SW 1271 (cell line): ENCODE measurements at regions not wholly inside any gene's neighbourhood (a gene's known extent, or its start where the extent isn't known, plus 50 kb on each side); places are given as distances from the start of the nearest gene placed in this dataset.

ENCODE experiments used
- DNase-seq, 2 experiments: peaks; one replicate each; lab custom pipeline; 2025; lab: John Stamatoyannopoulos, UW

DNA sequence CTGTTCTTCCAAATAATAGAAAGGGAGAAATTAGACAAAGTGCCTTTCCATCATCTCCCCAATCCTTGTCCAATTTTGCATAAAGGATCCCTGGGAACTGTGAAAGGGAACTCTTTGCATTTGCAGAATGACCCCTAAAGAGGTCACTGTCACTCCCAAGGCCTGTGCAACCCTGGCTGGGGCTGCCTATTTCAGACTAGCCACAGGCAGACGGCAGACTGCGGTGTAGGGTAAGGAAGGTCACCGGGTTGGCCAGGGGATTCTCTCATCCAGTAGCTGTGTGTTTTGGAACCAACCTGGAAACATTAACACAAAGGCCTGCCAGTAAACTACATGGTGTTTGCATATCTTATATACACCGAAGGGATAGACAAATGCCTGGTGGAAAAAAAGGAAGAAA is 818.7 kb downstream of the BCL11A start:
- DNase-seq = no peak

DNA sequence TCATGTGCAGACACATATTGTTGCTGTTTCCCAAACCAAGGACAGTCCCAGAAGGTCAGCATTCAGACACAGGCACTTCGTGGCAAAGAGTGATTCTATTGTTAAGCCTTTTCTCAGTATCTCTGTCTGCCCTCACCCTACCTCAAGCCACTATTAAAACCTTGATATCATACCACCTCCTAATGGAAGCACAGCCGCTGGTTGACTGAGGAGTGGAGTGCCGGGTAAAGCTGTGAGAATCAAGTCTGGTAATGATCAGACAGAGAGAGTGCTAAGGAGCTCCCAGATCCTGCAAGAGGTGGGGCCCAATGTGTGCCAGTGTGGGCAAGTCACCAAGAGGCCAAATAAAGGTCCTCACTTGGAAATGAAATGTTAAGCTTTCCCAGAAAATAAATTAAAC is 819.5 kb downstream of the BCL11A start:
- no peak for DNase-seq

DNA sequence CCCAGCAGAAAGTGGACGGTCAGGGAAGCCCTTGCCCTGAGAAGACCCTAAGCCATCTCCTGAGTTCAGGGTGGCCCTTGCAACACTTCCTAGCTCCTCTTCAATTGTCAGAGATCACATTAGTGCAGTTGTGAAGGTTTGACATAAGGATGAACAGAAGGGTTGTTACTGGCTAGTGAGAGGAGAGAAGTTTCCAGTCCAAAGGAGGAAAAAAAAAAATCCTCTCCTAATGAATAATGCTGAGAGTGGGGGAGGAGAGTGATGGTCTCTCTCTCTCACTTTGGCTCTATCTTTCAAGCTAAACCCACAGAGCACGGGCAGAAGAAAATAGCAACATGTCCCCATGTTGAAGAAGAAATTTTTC is 819.9 kb downstream of the BCL11A start:
- DNase-seq = no peak

DNA sequence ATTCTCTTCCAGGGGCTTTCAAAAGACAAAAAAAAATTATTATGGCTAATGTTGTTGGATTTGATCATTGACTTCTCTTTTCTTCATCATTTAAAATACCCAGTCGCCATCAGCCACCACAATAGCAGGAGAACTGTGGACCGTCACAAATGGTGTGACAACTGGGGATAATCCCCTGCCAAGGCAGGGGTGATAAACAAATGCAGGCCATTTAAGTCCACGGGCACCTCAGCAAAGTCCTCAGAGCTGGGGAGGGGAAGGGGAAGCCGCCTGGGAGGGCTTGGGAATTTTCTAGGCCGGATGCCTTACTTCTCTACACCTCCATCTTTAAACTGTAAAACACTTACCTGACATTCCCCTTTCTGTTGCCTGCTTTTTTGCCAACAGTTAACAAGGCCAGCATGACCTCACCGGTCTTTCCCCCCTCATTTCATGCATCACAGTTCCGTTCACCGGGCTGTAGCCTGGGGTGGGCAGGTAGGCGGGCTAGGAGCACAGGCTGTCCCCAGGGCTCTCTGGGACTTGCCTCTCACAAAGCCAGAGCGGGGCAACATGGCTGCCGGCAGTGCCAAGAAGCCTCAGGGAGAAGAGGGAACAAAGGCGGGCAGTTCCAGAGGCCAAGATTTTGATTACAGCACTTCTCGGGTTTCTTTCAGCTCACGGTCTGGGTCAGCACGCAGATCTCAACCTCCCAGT is 820.4 kb downstream of the BCL11A start:
- DNase-seq = no peak

DNA sequence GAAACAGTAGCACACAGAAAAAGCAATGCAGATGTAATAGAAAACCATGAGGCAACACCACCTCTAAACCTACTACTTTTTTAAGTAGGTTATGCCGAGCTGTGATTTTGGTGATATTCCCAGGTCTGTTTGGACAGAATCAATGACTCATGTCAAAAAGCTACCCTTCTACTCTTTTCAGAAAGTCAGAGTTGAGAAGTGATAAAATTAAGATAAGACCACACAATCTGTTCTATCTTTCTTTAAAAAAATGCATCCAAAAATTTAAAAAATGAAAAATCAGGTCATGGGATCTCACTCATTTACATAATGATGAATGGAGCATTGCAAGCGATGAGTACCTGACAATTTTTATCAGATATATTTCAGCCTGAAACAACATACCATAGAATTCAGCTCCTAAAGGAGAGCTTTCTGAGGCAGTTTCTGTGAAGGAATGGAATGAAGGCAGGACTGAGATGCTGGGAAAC is 826.3 kb downstream of the BCL11A start:
- DNase-seq = no peak

DNA sequence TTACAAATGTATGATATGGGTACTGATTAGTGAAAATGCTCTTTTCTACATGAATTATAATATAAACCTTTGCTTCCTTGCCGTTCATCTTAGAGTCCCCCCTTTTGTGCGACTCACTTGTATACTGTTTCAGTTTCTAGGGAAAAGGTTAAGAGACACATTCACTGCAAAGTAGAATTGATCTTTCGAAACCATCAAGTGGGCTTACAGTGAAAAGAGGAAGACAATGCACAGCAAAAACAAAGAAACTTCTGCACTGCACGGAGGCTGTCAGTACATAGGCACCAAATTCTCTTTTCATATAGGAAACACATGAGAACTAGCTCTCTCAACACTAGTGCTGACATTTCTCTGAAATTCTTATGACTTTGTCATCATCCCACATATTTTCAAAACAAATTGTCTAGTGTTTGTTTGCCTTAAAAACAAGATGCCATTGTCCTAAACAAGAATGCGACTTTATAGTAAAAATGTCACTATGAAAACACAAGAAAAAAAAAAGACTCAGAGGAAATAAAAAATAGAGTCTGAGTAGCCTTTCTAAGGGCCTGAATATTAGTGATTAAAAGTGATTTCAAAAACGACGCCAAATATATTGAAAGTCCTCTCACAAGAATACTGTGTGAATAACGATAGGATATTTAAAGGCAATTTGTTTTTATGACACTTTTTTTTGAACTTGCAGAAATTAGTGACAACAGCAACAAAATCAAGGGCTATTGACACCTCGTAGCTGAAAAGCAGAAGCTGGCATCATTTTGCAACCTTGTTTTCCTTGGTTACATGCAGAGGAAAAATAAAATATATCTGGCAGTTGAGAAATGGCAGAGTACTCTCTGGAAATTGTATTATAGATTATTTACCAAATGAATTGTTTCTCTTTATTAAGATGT is 827.0 kb downstream of the BCL11A start:
- DNase-seq = no peak

DNA sequence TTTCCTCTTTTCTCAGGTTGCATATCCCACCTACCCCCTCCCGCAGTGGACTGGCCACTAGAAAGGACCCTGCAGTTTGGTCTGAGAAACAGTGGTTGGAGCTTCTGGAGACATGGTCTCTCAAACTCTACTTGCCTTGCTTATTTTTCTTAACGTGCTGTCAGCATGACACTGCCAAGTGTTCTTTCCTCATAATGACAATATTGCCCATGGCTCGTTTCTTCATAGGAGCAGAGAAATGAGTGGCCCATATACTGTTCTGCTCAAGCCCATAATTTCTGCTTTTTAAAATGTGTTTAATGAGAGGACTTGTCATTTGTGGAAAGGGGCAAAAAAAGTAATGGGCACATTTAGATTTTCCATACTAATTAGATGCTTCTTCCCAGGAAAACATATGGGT is 828.7 kb downstream of the BCL11A start:
- no peak for DNase-seq

DNA sequence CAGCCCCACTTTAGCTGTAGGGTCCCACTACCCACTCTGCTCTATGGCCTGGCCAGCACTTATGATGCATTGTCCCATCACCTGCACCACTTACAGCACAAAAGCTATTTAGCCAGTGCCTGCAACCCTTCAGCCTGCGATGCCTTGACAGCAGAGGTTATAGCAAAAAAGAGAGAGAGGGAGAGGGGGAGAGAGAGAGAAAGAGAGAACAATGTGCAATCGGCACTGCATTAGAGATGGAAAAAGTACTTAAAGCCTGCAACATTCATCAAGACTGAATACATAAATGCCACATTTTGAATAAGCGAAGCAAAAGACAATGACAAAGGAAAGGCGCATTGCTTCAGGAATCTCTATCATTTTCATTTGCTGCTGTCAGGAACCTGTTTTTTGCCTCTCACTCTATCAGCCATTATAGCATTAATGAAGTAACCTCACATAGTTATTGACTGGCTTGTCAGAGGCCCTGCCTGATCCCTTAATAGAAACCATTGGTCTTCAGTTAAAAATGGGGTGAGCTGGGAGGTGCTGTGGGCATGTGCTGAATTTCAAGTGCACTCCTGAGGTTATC is 833.1 kb downstream of the BCL11A start:
- DNase-seq = no peak

DNA sequence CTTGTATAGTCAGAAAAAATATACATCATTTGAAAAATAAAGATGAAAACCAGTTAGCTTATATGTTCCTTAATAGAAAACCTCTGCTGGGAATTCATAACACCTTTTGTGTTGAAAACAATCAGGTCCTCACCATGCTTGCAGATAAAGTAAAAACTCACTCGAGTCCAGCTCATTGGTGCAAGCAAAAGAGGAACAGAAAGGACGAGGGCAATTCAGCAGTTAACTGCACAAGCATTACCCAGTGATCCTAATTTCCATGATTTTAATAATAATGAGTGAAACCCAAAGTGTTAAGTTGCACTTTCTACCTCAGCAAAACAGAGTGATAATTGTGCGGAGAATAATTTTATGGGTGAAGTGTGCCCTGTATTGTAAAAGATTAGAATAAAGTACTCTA is 839.9 kb downstream of the BCL11A start:
- no peak for DNase-seq

DNA sequence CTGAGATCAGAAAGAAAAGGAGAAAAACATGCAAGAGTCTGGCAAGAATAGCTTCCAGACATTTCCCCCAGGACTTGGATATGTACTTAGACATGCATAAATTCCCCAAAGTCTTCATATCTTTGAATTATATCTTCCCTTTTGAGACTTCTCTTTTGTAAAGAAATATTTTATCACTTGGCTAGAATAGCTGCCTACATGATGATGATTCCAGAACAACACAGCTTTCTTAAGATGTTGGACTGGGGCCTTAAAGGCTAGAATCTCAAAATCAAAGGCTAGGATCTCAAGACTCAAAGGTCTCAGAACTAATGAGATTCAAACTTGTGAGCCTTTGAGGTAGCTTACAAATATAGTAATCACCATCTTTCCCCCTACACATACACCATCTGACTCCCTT is 842.3 kb downstream of the BCL11A start:
- no peak for DNase-seq

DNA sequence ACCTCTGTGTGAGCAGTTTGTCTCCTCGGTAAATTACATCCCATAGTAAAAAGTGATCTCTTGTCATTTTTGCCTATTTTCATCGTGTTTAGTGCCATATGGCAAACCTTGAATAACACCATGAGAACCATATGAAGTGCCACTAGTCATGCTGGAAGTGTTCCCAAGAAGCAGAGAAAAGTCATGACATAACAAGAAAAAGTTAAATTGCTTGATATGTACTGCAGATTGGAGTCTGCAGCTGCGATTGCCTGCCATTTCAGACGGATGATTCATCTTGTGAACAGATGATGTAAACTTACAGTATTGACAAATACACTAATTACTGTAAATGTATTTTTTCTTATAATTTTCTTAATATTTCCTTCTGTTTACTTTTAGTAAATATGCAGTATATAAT is 846.7 kb downstream of the BCL11A start:
- no peak for DNase-seq

DNA sequence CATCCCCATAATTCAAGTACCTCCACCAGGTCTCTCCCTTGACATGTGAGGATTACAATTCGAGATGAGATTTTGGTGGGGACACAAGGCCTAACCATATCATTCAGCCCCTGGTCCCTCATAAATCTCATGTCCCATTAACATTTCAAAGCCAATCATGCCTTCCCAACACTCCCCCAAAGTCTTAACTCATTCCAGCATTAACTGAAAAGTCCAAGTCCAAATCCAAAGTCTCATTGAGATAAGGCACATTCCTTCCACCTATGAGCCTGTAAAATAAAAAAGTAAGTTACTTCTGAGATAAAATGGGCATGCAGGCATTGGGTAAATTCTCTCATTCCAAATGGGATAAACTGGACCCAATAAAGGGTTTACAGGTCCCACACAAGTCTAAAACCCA is 849.7 kb downstream of the BCL11A start:
- no peak for DNase-seq

DNA sequence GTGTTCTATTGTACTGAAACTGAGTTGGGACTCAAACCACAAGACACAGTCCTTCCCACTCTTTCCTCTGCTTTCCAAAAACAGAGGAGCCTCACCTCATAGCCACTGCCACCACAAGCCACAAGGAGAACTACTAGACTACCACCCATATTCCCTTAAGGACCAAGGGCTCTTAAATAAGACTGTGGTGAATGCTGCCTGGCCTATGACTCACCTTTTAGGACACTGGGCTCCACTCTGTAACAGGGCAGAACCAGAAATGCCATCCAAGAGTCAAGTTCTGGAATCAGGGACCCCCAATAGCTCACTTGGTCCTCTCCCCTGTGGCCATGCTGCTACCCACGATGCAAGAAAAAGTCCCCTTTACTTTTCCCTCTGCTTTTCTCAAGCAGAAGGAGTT is 851.4 kb downstream of the BCL11A start:
- no peak for DNase-seq

DNA sequence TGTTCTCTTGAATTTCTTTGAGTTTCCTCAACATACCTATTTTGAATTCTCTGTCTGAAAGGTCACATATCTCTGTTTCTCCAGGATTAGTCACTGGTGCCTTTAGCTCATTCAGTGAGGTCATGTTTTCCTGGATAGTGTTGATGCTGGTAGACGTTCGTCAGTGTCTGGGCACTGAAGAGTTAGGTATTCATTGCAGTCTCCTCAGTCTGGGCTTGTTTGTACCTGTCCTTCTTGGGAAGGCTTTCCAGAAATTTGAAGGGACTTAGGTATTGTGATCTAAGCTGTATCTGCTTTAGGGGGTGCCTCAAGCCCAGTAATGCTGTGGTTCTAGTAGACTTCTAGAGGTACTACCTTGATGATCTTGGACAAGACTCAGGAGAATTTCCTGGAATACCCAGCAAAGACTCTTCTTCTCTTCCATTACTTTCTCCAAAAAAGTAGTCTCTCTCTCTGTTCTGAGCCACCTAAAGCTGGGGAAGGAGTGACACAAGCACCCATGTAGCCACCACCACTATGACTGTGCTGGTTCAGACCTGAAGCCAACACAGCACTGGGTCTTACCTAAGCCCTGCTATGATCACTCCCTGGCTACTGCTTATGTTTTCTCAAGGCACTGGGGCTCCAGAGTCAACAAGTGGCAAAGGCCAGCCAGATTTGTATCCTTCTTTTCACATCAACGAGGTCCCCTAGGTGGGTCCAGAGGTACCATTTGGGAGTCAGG is 852.0 kb downstream of the BCL11A start:
- no peak for DNase-seq

DNA sequence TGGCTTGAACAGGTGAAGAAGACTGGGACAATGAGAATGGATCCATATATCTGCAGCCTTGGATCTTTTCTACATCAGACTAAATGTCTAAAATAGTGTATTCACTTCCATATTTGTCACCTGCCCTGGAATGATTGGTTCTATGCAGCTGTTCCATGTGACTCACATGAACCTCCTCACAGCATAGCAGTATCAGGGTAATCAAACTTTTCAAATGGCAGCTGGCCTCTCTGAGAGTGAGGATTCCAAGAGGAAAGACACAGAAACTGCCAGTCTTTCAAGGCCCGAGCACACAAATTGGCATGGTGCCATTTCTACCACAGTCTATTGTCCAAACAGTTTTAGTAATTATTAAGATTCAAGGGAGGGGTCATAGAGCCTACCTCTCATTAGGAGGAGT is 859.3 kb downstream of the BCL11A start:
- no peak for DNase-seq

DNA sequence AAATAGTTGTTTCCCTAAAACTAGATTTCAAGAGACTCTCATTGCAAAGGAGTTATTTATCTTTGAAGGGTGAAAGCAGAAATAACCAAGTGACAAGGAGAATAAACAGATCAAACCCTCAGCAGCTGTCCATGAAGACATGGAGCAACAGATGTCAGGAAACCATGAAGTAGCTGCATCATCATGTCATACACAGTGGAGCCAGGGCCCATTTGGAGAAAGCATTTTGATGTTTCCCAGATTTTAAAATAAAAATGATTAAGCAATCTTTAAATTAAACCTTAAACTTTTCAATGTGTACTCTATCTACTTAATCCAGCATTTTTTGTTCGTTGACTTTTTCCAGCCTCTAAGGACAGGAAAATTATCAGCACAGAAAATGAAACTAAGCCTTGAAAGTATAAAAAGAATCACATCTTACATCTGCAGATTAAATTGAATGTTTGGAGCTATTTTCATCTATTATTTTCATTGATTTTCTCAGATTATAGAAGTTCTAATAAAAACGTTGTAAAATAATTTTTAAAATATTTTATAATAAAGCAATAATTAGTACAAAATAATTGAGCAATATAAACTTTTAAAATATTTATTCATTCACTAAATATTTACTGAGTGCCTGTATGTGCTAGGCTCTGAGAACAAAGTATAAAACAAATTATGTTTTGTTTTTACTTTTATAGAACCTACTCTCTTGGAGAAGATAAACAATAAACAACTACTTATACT is 860.1 kb downstream of the BCL11A start:
- DNase-seq = no peak

DNA sequence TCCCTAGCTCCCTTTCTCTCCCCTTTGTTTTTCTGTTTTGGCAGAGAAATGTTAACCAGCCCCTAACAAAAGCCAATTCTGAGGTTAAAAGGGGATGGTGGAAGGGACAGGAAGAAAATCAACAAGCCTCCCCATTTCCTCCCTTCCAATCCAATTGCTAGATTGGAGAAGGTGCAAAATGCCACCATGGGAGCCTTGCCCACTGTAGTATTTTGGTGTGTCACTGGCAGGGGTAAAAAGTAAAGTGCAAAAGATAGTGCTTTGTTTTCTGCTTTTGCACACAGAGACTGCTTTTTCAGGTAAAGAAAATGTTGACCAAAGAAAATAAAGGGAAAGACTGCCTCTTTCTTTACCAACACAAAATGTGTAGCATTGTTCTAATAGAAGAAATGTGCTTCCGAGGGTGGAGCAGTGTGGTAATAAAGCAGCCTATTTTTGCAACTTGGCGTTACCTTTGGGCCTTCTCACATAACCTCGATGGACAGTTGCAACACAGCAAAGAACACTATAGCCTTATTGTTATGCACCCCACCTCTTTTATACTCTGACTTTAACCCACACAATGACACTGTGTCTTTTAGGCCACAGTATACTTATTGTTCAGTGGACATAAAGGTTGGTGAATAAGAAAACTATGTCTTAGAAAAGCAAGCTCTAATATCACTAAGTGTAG is 861.8 kb downstream of the BCL11A start:
- DNase-seq = no peak

DNA sequence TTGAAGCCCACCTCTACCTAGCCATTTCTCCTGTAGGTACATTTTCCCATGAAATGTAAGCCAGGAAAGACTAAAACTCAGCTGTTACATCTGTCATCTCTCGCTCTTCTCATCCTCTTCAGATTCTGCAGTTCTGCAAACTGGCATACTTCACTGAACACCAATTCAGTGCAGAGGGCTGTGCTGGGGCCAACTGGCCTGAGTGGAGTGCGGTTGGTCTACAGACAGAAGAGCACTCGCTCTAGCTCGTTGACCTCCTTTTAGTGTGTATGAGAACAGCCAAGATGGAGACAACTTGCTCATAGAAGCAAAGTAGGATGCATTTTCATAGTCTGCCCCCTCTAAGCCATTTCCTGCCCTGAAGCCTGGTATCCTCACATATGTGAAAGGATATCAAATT is 862.6 kb downstream of the BCL11A start:
- no peak for DNase-seq

DNA sequence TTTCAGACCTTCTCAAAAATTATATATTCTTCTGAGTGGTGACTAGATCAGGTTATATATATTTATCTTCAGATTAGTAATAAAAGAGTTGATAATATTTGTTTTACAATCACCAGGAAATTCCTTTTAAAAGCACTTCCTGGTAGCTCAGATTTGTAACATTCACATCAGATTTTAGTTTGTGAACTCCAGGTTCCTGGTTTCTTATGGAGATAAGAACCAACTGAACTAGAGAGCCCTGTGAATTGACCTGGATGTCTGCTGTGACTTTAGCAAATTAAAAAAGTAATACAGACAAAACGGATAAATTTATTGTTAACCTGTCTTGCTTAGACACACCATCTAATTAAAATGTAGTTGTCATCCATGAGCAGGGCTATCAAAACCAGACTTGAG is 868.7 kb downstream of the BCL11A start:
- no peak for DNase-seq

DNA sequence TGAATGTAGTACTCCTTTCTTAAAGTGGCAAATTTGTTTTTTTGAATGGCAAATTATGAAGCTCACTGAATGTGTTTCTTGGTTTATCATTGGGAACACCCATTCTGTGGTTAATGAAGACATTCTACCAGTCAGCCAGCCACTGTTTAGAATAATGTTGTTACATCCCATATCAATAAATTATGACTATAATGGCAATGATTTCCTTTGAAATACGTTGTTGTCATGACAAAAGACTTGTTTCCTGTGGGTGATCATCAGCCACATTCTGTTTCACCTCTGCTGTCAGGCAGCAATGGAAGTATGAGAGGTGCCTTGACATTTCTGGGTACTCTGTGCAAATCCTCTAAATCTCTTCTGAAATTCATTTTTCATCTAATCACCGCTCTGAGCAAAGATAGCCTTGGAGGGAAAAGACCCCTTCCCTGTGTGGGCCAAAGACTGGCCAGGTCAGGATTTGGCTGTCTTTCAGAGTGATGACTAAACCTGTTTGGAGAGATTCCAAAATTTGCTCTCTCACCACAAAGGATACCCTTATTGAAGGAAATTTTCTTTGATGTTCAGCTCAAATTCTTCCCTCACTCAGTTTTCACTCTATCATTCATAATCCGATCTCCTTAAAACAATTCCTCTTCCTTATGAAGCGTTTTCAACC is 869.2 kb downstream of the BCL11A start:
- DNase-seq = no peak

DNA sequence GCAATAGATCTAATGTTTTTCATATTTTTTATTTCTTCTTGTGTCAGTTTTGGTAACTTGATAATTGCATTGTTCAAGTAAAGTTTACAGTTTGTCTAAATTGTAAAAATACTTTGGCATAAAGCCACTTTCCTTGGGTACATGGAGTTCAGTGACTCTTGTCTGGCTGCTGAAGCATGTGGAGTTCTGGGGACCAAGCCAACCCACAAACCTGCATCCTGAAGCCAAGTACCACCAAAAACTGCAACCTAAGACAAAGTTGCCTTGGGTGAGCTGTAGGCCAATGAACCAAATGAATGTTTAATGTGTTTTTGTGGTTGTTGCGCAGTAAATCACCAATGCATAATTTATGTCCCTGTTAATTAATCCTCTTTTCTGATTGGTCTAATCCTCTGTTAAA is 872.6 kb downstream of the BCL11A start:
- DNase-seq = no peak
